LNCAP (cell line): ENCODE measurements at regions not wholly inside any gene's neighbourhood (a gene's known extent, or its start where the extent isn't known, plus 50 kb on each side); places are given as distances from the start of the nearest gene placed in this dataset.

ENCODE experiments used
- TF ChIP-seq, protein P1 (sequence below): fragments of 450-650 bp; IDR thresholded peaks from 2 replicates; pipeline ENCODE4 v1.5.1; 2017; ENCODE audit warnings: mild to moderate bottlenecking

DNA sequence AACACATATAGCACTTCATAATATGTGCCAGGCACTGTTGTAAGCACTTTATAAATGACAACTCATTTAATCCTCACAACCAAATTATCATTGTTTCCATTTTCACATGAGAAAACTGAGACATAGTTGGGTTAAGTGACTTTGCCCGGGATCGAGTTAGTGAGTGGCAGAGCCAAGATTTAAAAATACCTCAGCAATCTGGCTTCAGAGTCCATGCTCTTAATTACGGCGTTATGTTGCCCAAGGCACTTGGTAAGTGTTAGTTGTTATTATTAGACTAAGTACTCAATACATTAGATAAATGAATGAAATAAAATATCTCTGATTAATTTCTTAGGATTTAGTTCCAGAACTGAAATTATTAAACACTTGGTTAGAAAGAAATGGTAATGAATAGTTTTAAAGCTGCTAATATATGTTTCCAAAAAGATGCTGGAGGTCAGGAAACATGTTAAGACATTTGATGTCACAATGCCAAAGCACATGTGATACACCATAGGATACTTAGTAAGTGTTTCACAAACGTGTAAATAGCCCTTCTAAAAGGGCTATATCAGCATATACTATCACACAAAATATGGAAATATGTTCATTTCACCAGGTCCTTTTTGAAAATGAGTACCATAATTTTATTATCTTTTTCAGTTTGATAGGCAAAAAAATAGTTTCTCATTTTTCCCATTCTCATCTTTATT lies 301.9 kb downstream of the GPAT3 start:
- TF ChIP-seq, protein P1, sequence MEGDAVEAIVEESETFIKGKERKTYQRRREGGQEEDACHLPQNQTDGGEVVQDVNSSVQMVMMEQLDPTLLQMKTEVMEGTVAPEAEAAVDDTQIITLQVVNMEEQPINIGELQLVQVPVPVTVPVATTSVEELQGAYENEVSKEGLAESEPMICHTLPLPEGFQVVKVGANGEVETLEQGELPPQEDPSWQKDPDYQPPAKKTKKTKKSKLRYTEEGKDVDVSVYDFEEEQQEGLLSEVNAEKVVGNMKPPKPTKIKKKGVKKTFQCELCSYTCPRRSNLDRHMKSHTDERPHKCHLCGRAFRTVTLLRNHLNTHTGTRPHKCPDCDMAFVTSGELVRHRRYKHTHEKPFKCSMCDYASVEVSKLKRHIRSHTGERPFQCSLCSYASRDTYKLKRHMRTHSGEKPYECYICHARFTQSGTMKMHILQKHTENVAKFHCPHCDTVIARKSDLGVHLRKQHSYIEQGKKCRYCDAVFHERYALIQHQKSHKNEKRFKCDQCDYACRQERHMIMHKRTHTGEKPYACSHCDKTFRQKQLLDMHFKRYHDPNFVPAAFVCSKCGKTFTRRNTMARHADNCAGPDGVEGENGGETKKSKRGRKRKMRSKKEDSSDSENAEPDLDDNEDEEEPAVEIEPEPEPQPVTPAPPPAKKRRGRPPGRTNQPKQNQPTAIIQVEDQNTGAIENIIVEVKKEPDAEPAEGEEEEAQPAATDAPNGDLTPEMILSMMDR = no peak

DNA sequence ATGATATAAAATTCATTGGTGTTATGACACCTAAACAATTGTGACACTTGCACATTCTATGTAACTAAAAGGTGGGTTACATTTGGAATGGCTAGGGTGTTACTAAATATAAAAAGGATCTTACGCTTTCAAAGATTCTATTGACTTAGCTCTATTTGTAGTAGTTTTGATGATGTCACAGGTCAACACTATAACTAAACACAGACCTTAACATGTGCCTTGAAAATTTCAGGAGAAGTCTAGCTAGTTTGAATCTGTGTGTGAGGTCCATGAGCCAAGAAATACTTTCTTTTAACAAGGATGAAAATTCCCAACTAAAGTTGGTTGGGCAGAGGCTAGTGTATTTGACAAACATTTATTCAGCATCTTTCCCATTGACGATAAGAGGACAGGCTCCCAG lies 298.0 kb downstream of the GPAT3 start:
- TF ChIP-seq, protein P1 = no peak

DNA sequence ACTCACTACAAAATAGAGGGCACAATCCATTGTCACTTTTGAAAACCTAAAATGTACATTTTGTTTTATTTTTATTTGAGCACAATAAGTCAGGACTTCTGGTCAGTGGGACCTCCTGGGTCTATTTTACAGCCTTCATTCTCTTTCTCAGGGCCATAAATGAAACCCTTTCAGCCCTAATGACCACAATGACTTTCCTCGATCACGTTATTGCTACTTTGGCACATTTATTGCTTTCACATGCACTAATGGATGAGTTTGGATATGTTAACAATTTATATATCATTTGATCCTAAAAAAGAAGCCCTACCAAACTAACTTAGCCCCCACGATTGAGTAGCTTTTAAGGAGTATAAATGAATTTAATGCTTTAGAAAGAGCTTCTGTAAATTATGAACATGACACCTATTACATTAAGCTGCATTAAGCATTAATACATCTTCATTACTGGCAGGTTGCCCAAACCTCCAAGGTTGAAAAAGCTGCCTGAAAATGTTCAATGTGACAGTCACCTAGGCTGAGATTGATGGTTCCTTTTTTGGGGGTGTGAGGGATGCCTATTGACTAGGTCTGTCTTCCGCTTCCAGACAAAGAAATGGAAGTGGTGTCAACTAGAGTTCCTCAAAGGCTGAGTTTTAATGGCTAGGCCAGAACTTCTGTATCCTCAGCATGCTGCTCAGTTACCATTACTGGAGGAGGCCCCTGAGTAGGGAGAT lies 296.4 kb downstream of the GPAT3 start:
- TF ChIP-seq, protein P1 = no peak

DNA sequence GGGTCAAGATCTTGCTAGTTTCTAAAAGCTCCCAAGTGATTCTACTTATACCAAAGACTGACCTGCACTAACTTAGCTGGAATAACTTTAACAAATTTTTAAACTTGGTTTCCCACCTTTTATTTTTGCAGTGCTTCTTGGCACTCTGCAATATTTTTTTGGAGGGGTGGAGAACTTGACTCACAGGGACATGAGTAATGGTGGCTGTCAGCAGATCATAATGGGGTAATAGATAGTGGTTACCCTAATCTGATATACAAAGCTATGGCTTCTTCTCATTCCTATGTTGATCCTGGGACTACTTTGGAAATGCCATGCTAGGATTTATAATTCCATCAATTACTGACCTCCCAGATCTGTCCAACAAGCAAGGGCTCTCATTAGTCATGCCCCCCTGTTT lies 295.7 kb downstream of the GPAT3 start:
- TF ChIP-seq, protein P1 = no peak

DNA sequence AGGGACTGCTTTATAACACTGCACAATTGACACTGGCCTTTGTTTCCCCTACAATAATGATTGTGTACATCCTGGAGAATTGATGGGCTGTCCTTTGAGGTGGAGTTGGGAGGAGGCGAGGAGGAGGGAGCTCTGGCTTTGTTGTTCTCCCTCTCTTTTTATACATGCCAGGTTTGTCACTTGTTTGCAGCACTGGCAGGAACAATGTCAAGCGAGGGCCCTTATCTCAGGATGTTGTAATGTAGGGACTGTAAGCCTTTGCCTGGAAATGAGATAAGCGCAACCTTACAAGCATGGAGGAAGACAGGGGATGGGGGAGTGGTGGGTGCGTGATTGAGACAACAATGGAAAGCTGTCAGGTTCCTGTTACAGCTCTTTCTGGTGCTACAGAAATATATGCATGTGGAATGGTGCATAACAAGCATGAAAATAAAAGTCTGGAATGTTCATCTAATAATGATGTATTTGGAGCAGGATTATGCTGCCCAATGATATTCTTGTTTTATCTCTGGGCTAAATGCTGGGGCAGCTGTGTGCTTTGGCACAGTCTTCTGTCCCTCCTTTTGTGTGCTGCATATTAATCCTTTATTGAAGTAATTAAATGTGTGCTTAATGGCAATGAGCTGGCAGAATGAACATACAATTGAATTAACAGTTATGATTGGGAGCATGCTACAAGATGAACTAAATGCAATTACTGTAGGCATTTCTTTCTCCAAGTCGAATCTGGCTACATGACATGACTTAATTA lies 294.4 kb downstream of the GPAT3 start:
- TF ChIP-seq, protein P1 = no peak

DNA sequence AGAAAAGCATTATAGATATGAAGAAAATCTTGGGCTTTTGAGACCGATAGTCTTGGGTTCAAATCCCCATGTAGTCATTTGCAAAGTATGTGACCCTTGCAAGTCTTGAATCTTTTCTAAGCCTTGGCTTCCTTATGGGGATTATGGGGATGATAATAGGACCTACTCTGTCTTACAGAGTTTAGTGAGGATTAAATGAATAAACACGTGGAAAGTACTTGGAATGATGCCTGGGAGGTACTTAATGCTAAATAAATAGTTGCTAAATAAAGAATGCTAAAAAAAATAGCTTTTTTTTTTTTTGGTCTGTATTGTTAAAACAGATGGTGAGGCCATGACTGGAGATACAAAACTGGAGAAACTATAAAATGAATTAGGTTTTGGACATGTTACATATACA lies 292.7 kb downstream of the GPAT3 start:
- TF ChIP-seq, protein P1 = no peak

DNA sequence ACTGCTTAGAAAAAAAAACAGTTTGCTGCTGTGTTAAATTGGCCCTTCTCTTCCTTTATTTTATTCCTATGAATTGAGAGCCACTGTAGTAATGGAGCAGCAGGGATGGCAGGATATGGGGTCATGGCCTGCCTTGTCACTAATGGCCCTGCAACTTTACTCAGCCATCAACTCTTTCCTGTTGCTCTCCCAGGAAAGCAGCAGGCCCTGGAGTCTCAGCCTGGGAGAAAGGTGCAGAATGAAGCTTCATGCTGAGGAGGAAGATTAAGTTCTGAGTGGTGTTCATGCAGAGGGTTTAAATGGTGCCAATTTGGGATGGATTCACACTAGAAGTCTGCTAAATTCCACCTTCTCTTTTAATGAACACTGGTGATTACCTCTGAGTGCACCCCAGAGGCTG lies 285.6 kb downstream of the GPAT3 start:
- TF ChIP-seq, protein P1 = no peak
